ENCODE measurements at regions not wholly inside any gene's neighbourhood (a gene's known extent, or its start where the extent isn't known, plus 50 kb on each side); places are given as distances from the start of the nearest gene placed in this dataset.

DNA sequence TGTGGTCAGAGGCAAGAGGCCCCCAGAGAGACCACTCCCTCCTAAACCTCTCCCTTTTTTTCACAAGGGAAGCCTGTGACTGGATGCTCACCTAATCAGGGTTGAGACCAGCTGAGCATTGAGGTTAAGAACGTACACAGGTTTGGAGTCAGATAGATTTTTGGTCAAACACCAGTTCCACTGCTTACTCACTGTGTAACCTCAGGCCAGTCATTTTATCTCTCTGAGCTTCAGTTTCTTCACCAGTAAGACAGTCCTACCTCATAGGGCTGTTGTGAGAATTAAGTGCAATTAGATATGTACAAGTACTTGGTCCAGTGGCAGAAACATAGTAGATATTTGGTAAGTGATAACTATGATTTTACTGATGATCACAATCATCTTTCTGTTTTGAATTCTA lies 256.8 kb downstream of the CDK5RAP2 start:
- Histone ChIP-seq H3K36me3 (ENCODE audit: control insufficient read depth, insufficient read depth, low read length) (no peaks in the 10 kb centered on the region), H3K4me2 (ENCODE audit: low read length) (no peak overlapping the region), H2AFZ (no peak overlapping the region), H3K27ac (no peak overlapping the region), H3K4me1 (no peaks in the 10 kb centered on the region), H3K27me3 (ENCODE audit: control insufficient read depth, insufficient read depth, low read length) (no peaks in the 10 kb centered on the region), H3K4me3 (ENCODE audit: low read depth, low read length) (no peak overlapping the region), H3K9ac (no peak overlapping the region), H3K9me3 (ENCODE audit: control insufficient read depth, low read length) (no peaks in the 10 kb centered on the region), H3K79me2 (no peaks in the 10 kb centered on the region)
- TF ChIP-seq, protein P1, sequence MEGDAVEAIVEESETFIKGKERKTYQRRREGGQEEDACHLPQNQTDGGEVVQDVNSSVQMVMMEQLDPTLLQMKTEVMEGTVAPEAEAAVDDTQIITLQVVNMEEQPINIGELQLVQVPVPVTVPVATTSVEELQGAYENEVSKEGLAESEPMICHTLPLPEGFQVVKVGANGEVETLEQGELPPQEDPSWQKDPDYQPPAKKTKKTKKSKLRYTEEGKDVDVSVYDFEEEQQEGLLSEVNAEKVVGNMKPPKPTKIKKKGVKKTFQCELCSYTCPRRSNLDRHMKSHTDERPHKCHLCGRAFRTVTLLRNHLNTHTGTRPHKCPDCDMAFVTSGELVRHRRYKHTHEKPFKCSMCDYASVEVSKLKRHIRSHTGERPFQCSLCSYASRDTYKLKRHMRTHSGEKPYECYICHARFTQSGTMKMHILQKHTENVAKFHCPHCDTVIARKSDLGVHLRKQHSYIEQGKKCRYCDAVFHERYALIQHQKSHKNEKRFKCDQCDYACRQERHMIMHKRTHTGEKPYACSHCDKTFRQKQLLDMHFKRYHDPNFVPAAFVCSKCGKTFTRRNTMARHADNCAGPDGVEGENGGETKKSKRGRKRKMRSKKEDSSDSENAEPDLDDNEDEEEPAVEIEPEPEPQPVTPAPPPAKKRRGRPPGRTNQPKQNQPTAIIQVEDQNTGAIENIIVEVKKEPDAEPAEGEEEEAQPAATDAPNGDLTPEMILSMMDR (IDR thresholded peaks at IDR 0.05) = no peak

DNA sequence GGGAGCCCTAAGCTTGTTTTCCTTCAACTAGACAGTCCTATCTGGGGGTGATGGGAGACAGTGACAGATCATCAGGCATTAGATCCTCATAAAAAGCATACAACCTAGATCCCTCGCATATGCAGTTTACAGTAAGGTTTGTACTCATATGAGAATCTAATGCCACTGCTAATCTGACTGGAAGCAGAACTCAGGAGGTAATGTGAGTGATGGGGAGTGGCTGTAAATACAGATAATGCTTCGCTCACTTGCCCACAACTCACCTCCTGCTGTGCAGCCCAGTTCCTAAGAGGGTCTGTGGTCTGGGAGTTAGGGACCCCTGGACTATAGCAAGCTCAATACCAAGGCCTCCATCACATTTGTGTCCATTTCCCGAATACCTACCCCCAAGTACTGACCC lies 260.5 kb downstream of the CDK5RAP2 start:
- H3K4me1 ChIP-seq = no peaks in the 10 kb centered on the region
- H3K36me3 ChIP-seq (ENCODE audit: control insufficient read depth, insufficient read depth, low read length) = no peaks in the 10 kb centered on the region
- no peaks in the 10 kb centered on the region for H3K27me3 ChIP-seq (ENCODE audit: control insufficient read depth, insufficient read depth, low read length)
- H2AFZ ChIP-seq = no peak overlapping the region
- H3K4me3 ChIP-seq (ENCODE audit: low read depth, low read length) = no peak overlapping the region
- no peak overlapping the region for H3K27ac ChIP-seq
- H3K9me3 ChIP-seq (ENCODE audit: control insufficient read depth, low read length) = no peaks in the 10 kb centered on the region
- H3K79me2 ChIP-seq = no peaks in the 10 kb centered on the region
- no peak overlapping the region for H3K4me2 ChIP-seq (ENCODE audit: low read length)
- H3K9ac ChIP-seq = no peak overlapping the region
- TF ChIP-seq, protein P1 (IDR thresholded peaks at IDR 0.05) = no peak

DNA sequence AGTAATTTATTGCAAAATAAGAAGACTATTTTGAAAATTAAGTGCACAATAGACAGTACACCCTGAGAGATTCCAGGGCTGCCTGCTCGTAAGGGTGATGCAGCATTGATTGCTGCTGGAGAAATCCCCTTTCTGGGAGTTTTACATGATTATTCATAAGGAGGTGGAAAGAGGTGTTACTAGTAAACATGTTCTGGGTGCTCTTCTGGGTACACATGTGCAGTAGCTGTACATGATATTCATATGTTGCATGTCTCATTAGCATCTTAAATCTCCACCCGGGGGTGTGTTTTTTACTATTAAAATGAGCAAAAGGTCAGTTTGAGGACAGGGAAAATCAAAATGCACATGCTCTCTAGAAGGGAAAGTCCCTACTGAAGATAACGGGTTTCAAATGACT lies 264.8 kb downstream of the CDK5RAP2 start:
- TF ChIP-seq, protein P1 (IDR thresholded peaks at IDR 0.05) = no peak
- H3K9ac ChIP-seq = no peak overlapping the region
- H3K27ac ChIP-seq = no peak overlapping the region
- no peaks in the 10 kb centered on the region for H3K36me3 ChIP-seq (ENCODE audit: control insufficient read depth, insufficient read depth, low read length)
- H3K9me3 ChIP-seq (ENCODE audit: control insufficient read depth, low read length) = no peaks in the 10 kb centered on the region
- H3K79me2 ChIP-seq = no peaks in the 10 kb centered on the region
- no peak overlapping the region for H2AFZ ChIP-seq
- no peak overlapping the region for H3K4me3 ChIP-seq (ENCODE audit: low read depth, low read length)
- no peak overlapping the region for H3K4me2 ChIP-seq (ENCODE audit: low read length)
- no peaks in the 10 kb centered on the region for H3K4me1 ChIP-seq
- no peaks in the 10 kb centered on the region for H3K27me3 ChIP-seq (ENCODE audit: control insufficient read depth, insufficient read depth, low read length)

DNA sequence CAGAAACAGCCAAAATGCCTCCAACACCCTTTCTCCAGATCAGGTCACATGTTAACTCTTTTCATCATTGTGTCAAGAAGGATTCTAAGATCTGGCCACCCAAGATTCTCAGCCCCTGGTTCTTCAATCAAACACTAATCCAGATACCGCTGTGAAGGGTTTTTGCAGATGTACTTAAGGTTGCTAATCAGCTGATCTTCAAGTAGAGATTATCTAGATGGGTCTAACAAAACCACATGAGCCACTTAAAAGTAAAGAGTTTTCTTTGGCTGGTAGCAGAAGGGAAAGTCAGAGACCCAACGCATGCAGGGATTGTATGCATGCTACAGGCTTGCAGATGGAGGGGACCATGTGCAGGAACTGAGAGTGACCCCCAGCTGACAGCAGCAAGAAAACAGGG lies 267.9 kb downstream of the CDK5RAP2 start:
- Histone ChIP-seq H3K79me2 (no peaks in the 10 kb centered on the region), H3K9ac (no peak overlapping the region), H2AFZ (no peak overlapping the region), H3K27ac (no peak overlapping the region), H3K4me1 (no peaks in the 10 kb centered on the region), H3K9me3 (ENCODE audit: control insufficient read depth, low read length) (no peaks in the 10 kb centered on the region), H3K27me3 (ENCODE audit: control insufficient read depth, insufficient read depth, low read length) (no peaks in the 10 kb centered on the region), H3K36me3 (ENCODE audit: control insufficient read depth, insufficient read depth, low read length) (no peaks in the 10 kb centered on the region), H3K4me3 (ENCODE audit: low read depth, low read length) (no peak overlapping the region), H3K4me2 (ENCODE audit: low read length) (no peak overlapping the region)
- TF ChIP-seq, protein P1 (IDR thresholded peaks at IDR 0.05) = no peak

DNA sequence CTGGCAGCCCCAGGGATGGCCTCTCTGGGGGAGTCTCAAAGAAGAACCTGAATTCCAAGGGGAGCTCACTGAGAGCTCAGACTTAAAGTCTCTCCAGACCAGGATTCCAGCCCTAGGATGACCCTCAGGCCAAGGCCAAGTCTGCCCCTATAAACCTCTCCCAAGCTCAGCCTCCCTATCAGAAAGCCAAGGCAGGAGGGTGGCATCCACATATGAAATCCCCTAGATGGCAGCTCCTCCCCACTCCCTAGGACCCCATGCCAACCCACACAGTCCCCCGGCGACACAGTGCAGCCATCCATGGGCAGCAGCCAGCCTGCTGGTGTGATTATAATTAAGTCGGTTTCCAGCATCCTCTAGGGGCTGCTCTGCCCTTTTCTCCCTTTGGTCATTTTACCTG lies 269.9 kb downstream of the CDK5RAP2 start:
- TF ChIP-seq, protein P1 (IDR thresholded peaks at IDR 0.05) = no peak

More for the DNA sequence above, 269.9 kb downstream of the CDK5RAP2 start:
- H3K9ac ChIP-seq = no peak overlapping the region
- H3K27me3 ChIP-seq (ENCODE audit: control insufficient read depth, insufficient read depth, low read length) = no peaks in the 10 kb centered on the region
- H3K27ac ChIP-seq = no peak overlapping the region
- no peaks in the 10 kb centered on the region for H3K4me1 ChIP-seq
- no peaks in the 10 kb centered on the region for H3K9me3 ChIP-seq (ENCODE audit: control insufficient read depth, low read length)
- H3K79me2 ChIP-seq = no peaks in the 10 kb centered on the region
- no peak overlapping the region for H2AFZ ChIP-seq
- H3K36me3 ChIP-seq (ENCODE audit: control insufficient read depth, insufficient read depth, low read length) = no peaks in the 10 kb centered on the region
- H3K4me2 ChIP-seq (ENCODE audit: low read length) = no peak overlapping the region
- H3K4me3 ChIP-seq (ENCODE audit: low read depth, low read length) = no peak overlapping the region
